SH-SY5Y (cell line): ENCODE measurements at regions not wholly inside any gene's neighbourhood (a gene's known extent, or its start where the extent isn't known, plus 50 kb on each side); places are given as distances from the start of the nearest gene placed in this dataset.

Source experiments
- GATA2 ChIP-seq: IDR thresholded peaks from 2 replicates; pipeline ENCODE4 v1.6.1; 2011; ENCODE audit warnings: mild to moderate bottlenecking, low read depth, low read length
- GATA3 ChIP-seq: IDR thresholded peaks from 2 replicates; pipeline ENCODE4 v1.6.1; 2011; ENCODE audit warnings: low read depth, mild to moderate bottlenecking, low read length, moderate library complexity

GRCh38 chr9:118091711-118092500, 387.7 kb downstream of the TLR4 start:
- no peak for TF ChIP-seq GATA3
- TF ChIP-seq GATA2 = no peak
